ENCODE measurements at regions not wholly inside any gene's neighbourhood (a gene's known extent, or its start where the extent isn't known, plus 50 kb on each side); places are given as distances from the start of the nearest gene placed in this dataset.

DNA sequence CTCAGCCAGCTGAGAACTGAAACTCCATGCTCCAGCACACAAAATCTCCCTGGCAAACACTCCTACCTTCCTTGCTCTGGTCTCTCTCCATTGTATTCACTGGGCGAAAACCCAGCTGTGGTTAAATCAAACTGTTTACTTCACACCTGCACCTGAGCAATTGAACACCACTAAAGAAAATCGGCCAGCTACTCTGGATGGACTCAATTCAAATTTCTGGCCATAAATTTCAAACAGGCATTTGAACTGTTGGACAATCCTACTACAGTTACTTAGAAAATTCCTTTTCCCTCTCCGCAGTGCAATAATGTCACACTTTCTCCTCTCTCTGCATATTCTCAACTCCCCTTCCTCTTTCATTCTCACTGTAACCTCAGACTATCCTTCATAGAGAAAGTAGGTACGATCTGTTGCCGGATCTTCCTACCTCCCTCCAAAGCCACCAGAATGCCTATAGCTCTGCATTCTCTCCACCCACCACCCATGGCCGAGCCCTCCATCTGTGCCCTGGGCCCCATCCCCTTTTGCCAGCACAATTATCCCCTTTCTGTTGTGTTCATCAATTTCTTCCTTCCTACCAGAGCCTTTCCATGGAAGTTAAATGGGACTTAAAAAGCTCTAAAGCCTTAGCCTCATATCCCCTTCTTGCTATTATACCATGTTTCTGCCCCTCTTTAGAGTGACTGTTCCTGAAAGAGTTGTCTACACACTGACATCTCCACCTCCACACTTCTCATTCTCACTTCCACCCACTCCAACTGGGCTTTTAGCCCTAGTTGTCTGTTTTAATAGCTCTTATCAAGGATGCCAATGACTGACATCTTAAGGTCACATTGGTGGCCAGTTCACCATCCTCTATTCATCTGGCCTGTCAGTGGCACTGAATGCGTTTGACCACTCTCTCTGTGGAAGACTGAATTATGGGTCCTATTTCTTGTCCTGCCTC, 127.5 kb upstream of the SLC1A4 start:
- Mint-ChIP-seq H3K36me3 (ENCODE audit: insufficient read depth in 1 of 3, low read depth in 3 of 3) (no peaks in the 10 kb centered on the region), H3K9me3 (no peaks in the 10 kb centered on the region), H3K4me1 (peaks cover 29 to 40% of the 10 kb centered on the region in 2 experiments), H3K27me3 (ENCODE audit: low read depth) (peaks cover 37% of the 10 kb centered on the region), H3K4me3 (no peak overlapping the region), H3K27ac (no peak overlapping the region)
- Histone ChIP-seq H4K91ac (ENCODE audit: insufficient read length, low read depth, low read length) (no peak overlapping the region), H4K20me1 (ENCODE audit: control insufficient read depth, insufficient read depth, insufficient read length) (no peaks in the 10 kb centered on the region), H4K5ac (ENCODE audit: insufficient read length, low read depth, low read length) (no peak overlapping the region), H2BK120ac (ENCODE audit: low read depth, low read length, poor library complexity, severe bottlenecking) (no peak overlapping the region), H2AK5ac (ENCODE audit: insufficient read length, low read length) (no peak overlapping the region), H3T11ph (ENCODE audit: low read length) (no peak overlapping the region), H3K4ac (ENCODE audit: low read depth, low read length) (no peak overlapping the region), H3K4me1 (ENCODE audit: insufficient read depth, low read length) (peaks cover 2% of the 10 kb centered on the region; the same call in 1 of the 2 replicates), H4K8ac (replicated peaks; ENCODE audit: insufficient read length, low read depth, low read length) (no peak overlapping the region), H2BK5ac (ENCODE audit: insufficient read length, low read length) (no peak overlapping the region), H3K9ac (ENCODE audit: extremely low read depth, insufficient read length, low read length) (no peak overlapping the region), H3K27me3 (ENCODE audit: insufficient read depth, low read length) (no peaks in the 10 kb centered on the region; the same call in 1 of the 2 replicates), H3K79me1 (ENCODE audit: insufficient read depth, low read depth, low read length, poor library complexity, severe bottlenecking) (no peaks in the 10 kb centered on the region), H3K27ac (ENCODE audit: insufficient read length, low read depth, low read length) (no peak overlapping the region), H3K23me2 (ENCODE audit: insufficient read length, low read depth, low read length, poor library complexity, severe bottlenecking) (peaks cover 11% of the 10 kb centered on the region), H2BK12ac (ENCODE audit: insufficient read length, low read depth, low read length) (no peak overlapping the region), H2BK20ac (ENCODE audit: low read depth, low read length, poor library complexity, severe bottlenecking) (no peak overlapping the region), H3K9me3 (ENCODE audit: control insufficient read depth, low read depth, low read length) (no peaks in the 10 kb centered on the region), H3K4me2 (ENCODE audit: insufficient read depth, insufficient read length, low read length) (no peak overlapping the region), H3K14ac (ENCODE audit: insufficient read depth, low read length) (no peak overlapping the region), H3K18ac (ENCODE audit: insufficient read length, low read depth, low read length) (no peak overlapping the region), H2BK15ac (ENCODE audit: low read depth, low read length) (no peak overlapping the region), H3K23ac (ENCODE audit: insufficient read length, low read depth, low read length) (no peak overlapping the region), H3K79me2 (ENCODE audit: insufficient read depth, low read length) (no peaks in the 10 kb centered on the region), H3K56ac (ENCODE audit: insufficient read length, low read depth, low read length) (no peak overlapping the region), H2AFZ (ENCODE audit: low read length) (no peak overlapping the region)
- no CpG with 5 or more reads among the region's 7 CpGs for WGBS (ENCODE audit: extremely low coverage, insufficient read length, low lambda C conversion rate)
- DNase-seq, result no peak
- TF ChIP-seq, protein P1, sequence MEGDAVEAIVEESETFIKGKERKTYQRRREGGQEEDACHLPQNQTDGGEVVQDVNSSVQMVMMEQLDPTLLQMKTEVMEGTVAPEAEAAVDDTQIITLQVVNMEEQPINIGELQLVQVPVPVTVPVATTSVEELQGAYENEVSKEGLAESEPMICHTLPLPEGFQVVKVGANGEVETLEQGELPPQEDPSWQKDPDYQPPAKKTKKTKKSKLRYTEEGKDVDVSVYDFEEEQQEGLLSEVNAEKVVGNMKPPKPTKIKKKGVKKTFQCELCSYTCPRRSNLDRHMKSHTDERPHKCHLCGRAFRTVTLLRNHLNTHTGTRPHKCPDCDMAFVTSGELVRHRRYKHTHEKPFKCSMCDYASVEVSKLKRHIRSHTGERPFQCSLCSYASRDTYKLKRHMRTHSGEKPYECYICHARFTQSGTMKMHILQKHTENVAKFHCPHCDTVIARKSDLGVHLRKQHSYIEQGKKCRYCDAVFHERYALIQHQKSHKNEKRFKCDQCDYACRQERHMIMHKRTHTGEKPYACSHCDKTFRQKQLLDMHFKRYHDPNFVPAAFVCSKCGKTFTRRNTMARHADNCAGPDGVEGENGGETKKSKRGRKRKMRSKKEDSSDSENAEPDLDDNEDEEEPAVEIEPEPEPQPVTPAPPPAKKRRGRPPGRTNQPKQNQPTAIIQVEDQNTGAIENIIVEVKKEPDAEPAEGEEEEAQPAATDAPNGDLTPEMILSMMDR (conservative IDR thresholded peaks at IDR 0.05), result no peak

All from H9 (cell line).